IMR-90 (cell line): ENCODE measurements at regions not wholly inside any gene's neighbourhood (a gene's known extent, or its start where the extent isn't known, plus 50 kb on each side); places are given as distances from the start of the nearest gene placed in this dataset.

Source experiments
- ATAC-seq: fragments of 200-7000 bp; cut with Tn5 transposase; 2 replicates; pipeline ENCODE4 v1.9.1; 2020; ENCODE audit warnings: low read depth, mild to moderate bottlenecking, moderate library complexity
- BruUV-seq: library from RNA; stranded (reverse); fragments of 400-500 nt; replicated peaks from 2 replicates; lab custom pipeline; 2021; lab: Mats Ljungman, UMichigan
- CTCF ChIA-PET: fragments of 300-600 bp; formaldehyde crosslinking; extraction: SDS; loops from one replicate; lab custom pipeline; 2021; ENCODE audit warnings: antibody characterized with exemption; lab: Yijun Ruan, JAX
- POLR2A ChIA-PET: fragments of 300-600 bp; sonication (Branson Sonifier 250); formaldehyde crosslinking; loops from one replicate; lab custom pipeline; 2022; ENCODE audit warnings: antibody characterized with exemption; ENCODE audit not compliant: unreplicated experiment; lab: Charles Lee
- DNase-seq: peaks from one replicate; pipeline ENCODE4 v3.0.0; 2013
- H2AFZ ChIP-seq: replicated peaks from 2 replicates; pipeline ENCODE3; 2013; ENCODE audit warnings: low read length, mild to moderate bottlenecking; ENCODE audit not compliant: poor library complexity
- H2AK5ac ChIP-seq: 2 replicates; pipeline ENCODE4 v1.6.1; 2013; ENCODE audit warnings: low read depth, low read length, inconsistent platforms
- H2AK9ac ChIP-seq: replicated peaks from 2 replicates; pipeline ENCODE3; 2013; ENCODE audit warnings: mild to moderate bottlenecking, low read depth, low read length, moderate library complexity; ENCODE audit not compliant: poor library complexity
- H2BK120ac ChIP-seq: 2 replicates; pipeline ENCODE4 v1.6.1; 2013; ENCODE audit warnings: low read depth, low read length, inconsistent platforms
- H2BK15ac ChIP-seq: 3 replicates; pipeline ENCODE4 v1.6.1; 2013; ENCODE audit warnings: low read depth, low read length, inconsistent platforms
- H2BK20ac ChIP-seq: 2 replicates; pipeline ENCODE4 v1.6.1; 2013; ENCODE audit warnings: low read depth, mild to moderate bottlenecking, inconsistent platforms, low read length, moderate library complexity
- H2BK5ac ChIP-seq: 2 replicates; pipeline ENCODE4 v1.6.1; 2013; ENCODE audit warnings: mild to moderate bottlenecking, low read depth, low read length, inconsistent platforms; ENCODE audit not compliant: poor library complexity, severe bottlenecking
- H3K14ac ChIP-seq: replicated peaks from 2 replicates; pipeline ENCODE4 v1.6.1; 2013; ENCODE audit warnings: low read depth, low read length, inconsistent platforms
- H3K18ac ChIP-seq: 2 replicates; pipeline ENCODE4 v1.6.1; 2013; ENCODE audit warnings: low read depth, low read length, control low read depth
- H3K23ac ChIP-seq: 2 replicates; pipeline ENCODE4 v1.6.1; 2013; ENCODE audit warnings: low read depth, low read length, inconsistent platforms
- H3K27ac ChIP-seq: 2 replicates; pipeline ENCODE4 v1.5.1; 2013; ENCODE audit warnings: mild to moderate bottlenecking, control low read depth, low read length; ENCODE audit not compliant: insufficient read depth
- H3K27me3 ChIP-seq: 2 replicates; pipeline ENCODE4 v1.6.1; 2013; ENCODE audit warnings: low read length; ENCODE audit not compliant: control insufficient read depth, insufficient read depth
- H3K36me3 ChIP-seq: 2 replicates; pipeline ENCODE4 v1.6.1; 2013; ENCODE audit warnings: low read length, mixed read lengths; ENCODE audit not compliant: control insufficient read depth, insufficient read depth
- H3K4ac ChIP-seq: 2 replicates; pipeline ENCODE4 v1.6.1; 2013; ENCODE audit warnings: low read depth, low read length, inconsistent platforms
- H3K4me1 ChIP-seq: 2 replicates; pipeline ENCODE4 v1.6.1; 2013; ENCODE audit warnings: low read length, mixed read lengths; ENCODE audit not compliant: control insufficient read depth, insufficient read depth
- H3K4me2 ChIP-seq: 2 replicates; pipeline ENCODE4 v1.6.1; 2013; ENCODE audit warnings: low read depth, mild to moderate bottlenecking, control low read depth, low read length, moderate library complexity
- H3K4me3 ChIP-seq: 2 replicates; pipeline ENCODE4 v1.5.1; 2013; ENCODE audit warnings: low read depth, mild to moderate bottlenecking, control low read depth, low read length, moderate library complexity; ENCODE audit not compliant: insufficient read depth
- H3K56ac ChIP-seq: 2 replicates; pipeline ENCODE4 v1.6.1; 2013; ENCODE audit warnings: low read length, inconsistent platforms; ENCODE audit not compliant: insufficient read depth; ENCODE audit errors: extremely low read depth
- H3K79me1 ChIP-seq, 2 experiments: 2 replicates each; pipeline ENCODE4 v1.6.1; 2013; ENCODE audit warnings: low read length in 2 of 2, inconsistent platforms in 1 of 2, low read depth in 1 of 2
- H3K9ac ChIP-seq: 2 replicates; pipeline ENCODE4 v1.6.1; 2013; ENCODE audit warnings: low read depth, low read length, control low read depth
- H3K9me1 ChIP-seq: 2 replicates; pipeline ENCODE4 v1.6.1; 2013; ENCODE audit warnings: low read length, inconsistent platforms; ENCODE audit not compliant: insufficient read depth
- H3K9me3 ChIP-seq: 2 replicates; pipeline ENCODE4 v1.6.1; 2013; ENCODE audit warnings: low read length; ENCODE audit not compliant: control insufficient read depth, insufficient read depth
- H4K20me1 ChIP-seq: 2 replicates; pipeline ENCODE4 v1.6.1; 2013; ENCODE audit warnings: low read length, inconsistent platforms; ENCODE audit not compliant: insufficient read depth
- H4K5ac ChIP-seq: 2 replicates; pipeline ENCODE4 v1.6.1; 2013; ENCODE audit warnings: mild to moderate bottlenecking, low read depth, low read length, control low read depth
- H4K8ac ChIP-seq, 2 experiments: 2 replicates each; pipeline ENCODE4 v1.6.1; 2013; ENCODE audit warnings: low read depth in 2 of 2, low read length in 2 of 2, control low read depth in 1 of 2, inconsistent platforms in 1 of 2
- H4K91ac ChIP-seq: 2 replicates; pipeline ENCODE4 v1.6.1; 2013; ENCODE audit warnings: low read depth, low read length, inconsistent platforms; ENCODE audit not compliant: insufficient read depth
- BHLHE40 ChIP-seq: fragments of 150-350 bp; IDR thresholded peaks from 2 replicates; pipeline ENCODE4 v1.6.1; 2016; ENCODE audit warnings: mild to moderate bottlenecking, low read depth, low read length
- CEBPB ChIP-seq: IDR thresholded peaks from 2 replicates; pipeline ENCODE4 v1.6.1; 2012; ENCODE audit warnings: low read depth, low read length, improper control_type of control experiment
- CHD1 ChIP-seq: IDR thresholded peaks from 2 replicates; pipeline ENCODE4 v1.6.1; 2012; ENCODE audit warnings: low read depth, low read length, improper control_type of control experiment
- CTCF ChIP-seq: conservative IDR thresholded peaks from 2 replicates; pipeline ENCODE4 v1.5.1; 2012; ENCODE audit warnings: mild to moderate bottlenecking, low read depth, low read length, improper control_type of control experiment
- FOS ChIP-seq: fragments of 150-350 bp; IDR thresholded peaks from 2 replicates; pipeline ENCODE4 v1.6.1; 2016; ENCODE audit warnings: low read depth, low read length
- MAFK ChIP-seq: IDR thresholded peaks from 2 replicates; pipeline ENCODE4 v1.6.1; 2012; ENCODE audit warnings: low read depth, low read length, improper control_type of control experiment
- MAZ ChIP-seq: IDR thresholded peaks from 2 replicates; pipeline ENCODE4 v1.6.1; 2012; ENCODE audit warnings: low read depth, mild to moderate bottlenecking, low read length, improper control_type of control experiment, moderate library complexity, borderline replicate concordance
- MXI1 ChIP-seq: IDR thresholded peaks from 2 replicates; pipeline ENCODE4 v1.6.1; 2012; ENCODE audit warnings: low read depth, mild to moderate bottlenecking, low read length, moderate library complexity, borderline replicate concordance
- NFE2L2 ChIP-seq: fragments of 150-350 bp; IDR thresholded peaks from 2 replicates; pipeline ENCODE4 v1.6.1; 2016; ENCODE audit warnings: low read depth, mild to moderate bottlenecking, low read length
- POLR2A ChIP-seq: IDR thresholded peaks from 2 replicates; pipeline ENCODE4 v1.6.1; 2012; ENCODE audit warnings: mild to moderate bottlenecking, low read depth, low read length
- RAD21 ChIP-seq: IDR thresholded peaks from 2 replicates; pipeline ENCODE4 v1.6.1; 2012; ENCODE audit warnings: low read length, improper control_type of control experiment
- RCOR1 ChIP-seq: IDR thresholded peaks from 2 replicates; pipeline ENCODE4 v1.6.1; 2012; ENCODE audit warnings: mild to moderate bottlenecking, low read length, improper control_type of control experiment; ENCODE audit not compliant: insufficient replicate concordance
- RFX5 ChIP-seq: IDR thresholded peaks from 2 replicates; pipeline ENCODE4 v1.8.0; 2012; ENCODE audit warnings: low read depth, mild to moderate bottlenecking, low read length, moderate library complexity
- SMC3 ChIP-seq: fragments of 150-350 bp; IDR thresholded peaks from 2 replicates; pipeline ENCODE4 v1.6.1; 2016; ENCODE audit warnings: low read depth, mild to moderate bottlenecking, antibody characterized with exemption, low read length, moderate library complexity
- USF2 ChIP-seq: fragments of 150-350 bp; IDR thresholded peaks from 2 replicates; pipeline ENCODE4 v1.6.1; 2017; ENCODE audit warnings: mild to moderate bottlenecking, antibody characterized with exemption, low read length, low read depth
- WGBS, 2 experiments: methylation state at CpG; one replicate each; pipeline versions ENCODE4 v1.1.5 to v1.1.7; 2013; ENCODE audit warnings: missing lambda C conversion rate in 2 of 2; ENCODE audit not compliant: insufficient read length in 1 of 2; ENCODE audit errors: extremely low coverage in 2 of 2; 5-methylcytosine and 5-hydroxymethylcytosine counted together
- dilution Hi-C: fragments of 300-500 bp; cut with HindIII; formaldehyde crosslinking; loops from one replicate; pipeline ENCODE4 v1.14.3; 2018; ENCODE audit warnings: low sequenced_read_pairs; ENCODE audit not compliant: unreplicated experiment
- in situ Hi-C: fragments of 300-500 bp; cut with MboI; formaldehyde crosslinking; loops from 3 replicates; pipeline ENCODE4 v1.14.3; 2019; ENCODE audit warnings: low sequenced_read_pairs, inconsistent platforms, mixed read lengths
- intact Hi-C: fragments of 100-400 bp; cut with micrococcal nuclease; formaldehyde crosslinking; loops from 2 replicates; pipeline ENCODE4 v1.10.0; 2022

- no peak overlapping the region for H4K5ac ChIP-seq
- no peak overlapping the region for H3K56ac ChIP-seq
- POLR2A ChIA-PET, result no interaction called here
- H2BK5ac ChIP-seq, result no peak overlapping the region
- DNase-seq (no peak), ATAC-seq (no peak)
- H3K27ac ChIP-seq, result no peak overlapping the region
- H4K91ac ChIP-seq, result no peak overlapping the region
- no peaks in the 10 kb centered on the region for H3K4me1 ChIP-seq
- intact Hi-C loops (no loop called here), dilution Hi-C loops (no loop called here), in situ Hi-C loops (no loop called here)
- H3K9me3 ChIP-seq, result peaks cover 43% of the 10 kb centered on the region
- no peak overlapping the region for H3K23ac ChIP-seq
- no TSS peak for BruUV-seq
- no peaks in the 10 kb centered on the region for H3K27me3 ChIP-seq
- H3K4me2 ChIP-seq, result no peak overlapping the region
- H2AK9ac ChIP-seq, result no peak overlapping the region
- no peaks in the 10 kb centered on the region for H3K79me1 ChIP-seq
- H2BK15ac ChIP-seq, result no peak overlapping the region
- H3K9ac ChIP-seq, result no peak overlapping the region
- H2AK5ac ChIP-seq, result no peak overlapping the region
- H2BK20ac ChIP-seq, result no peak overlapping the region
- H2BK120ac ChIP-seq, result no peak overlapping the region
- H3K4me3 ChIP-seq, result no peak overlapping the region
- H4K20me1 ChIP-seq, result no peaks in the 10 kb centered on the region
- no peak overlapping the region for H3K14ac ChIP-seq
- no peaks in the 10 kb centered on the region for H3K9me1 ChIP-seq
- WGBS, 2 experiments, result 67% methylated on average over 14 of the region's 33 CpGs; no CpG with 5 or more reads in 1 of the 2 experiments
- H4K8ac ChIP-seq, result no peak overlapping the region
- H3K36me3 ChIP-seq, result no peaks in the 10 kb centered on the region
- no peak overlapping the region for H3K4ac ChIP-seq
- H3K18ac ChIP-seq, result no peak overlapping the region
- CTCF ChIA-PET, result no interaction called here
- H2AFZ ChIP-seq, result no peak overlapping the region
- no peak for TF ChIP-seq FOS
- no peak for TF ChIP-seq RFX5
- no peak for TF ChIP-seq SMC3
- no peak for TF ChIP-seq MAFK
- TF ChIP-seq BHLHE40, result no peak
- no peak for TF ChIP-seq POLR2A
- TF ChIP-seq MXI1, result no peak
- TF ChIP-seq RCOR1, result no peak
- TF ChIP-seq NFE2L2, result no peak
- TF ChIP-seq USF2, result no peak
- TF ChIP-seq MAZ, result no peak
- TF ChIP-seq CTCF, result no peak
- no peak for TF ChIP-seq RAD21
- no peak for TF ChIP-seq CHD1
- no peak for TF ChIP-seq CEBPB
These were observed 114.5 kb downstream of the TMEM18 start for GRCh38 chr2:562391-563364.
